Gastroesophageal sphincter (tissue), 4 donors: ENCODE measurements at regions not wholly inside any gene's neighbourhood (a gene's known extent, or its start where the extent isn't known, plus 50 kb on each side); places are given as distances from the start of the nearest gene placed in this dataset.

Source experiments
- ATAC-seq: fragments of 150-250 bp; one replicate; pipeline ENCODE4 v1.9.1; 2016; ENCODE audit warnings: mild to moderate bottlenecking, moderate library complexity
- H3K27ac ChIP-seq, 4 donors: fragments of 200-600 bp; sonication (generic) in 3 of 4; 1 replicate in 3 of 4; 2 replicates in 1 of 4; pipeline ENCODE4 v1.5.1; 2016 to 2019
- H3K27me3 ChIP-seq: fragments of 200-600 bp; sonication (generic); one replicate; pipeline ENCODE4 v1.5.1; 2019
- H3K36me3 ChIP-seq, 2 donors: fragments of 200-600 bp; sonication (generic); one replicate each; pipeline ENCODE4 v1.5.1; 2019; ENCODE audit warnings: control low read depth in 1 of 2
- H3K4me1 ChIP-seq, 3 donors: fragments of 200-600 bp; sonication (generic); 1 replicate in 2 of 3; 2 replicates in 1 of 3; pipeline ENCODE4 v1.5.1; 2016 to 2019; ENCODE audit warnings: control low read depth in 2 of 3
- H3K4me3 ChIP-seq, 2 donors: fragments of 200-600 bp; sonication (generic); one replicate each; pipeline ENCODE4 v1.5.1; 2019; ENCODE audit warnings: mild to moderate bottlenecking in 1 of 2, moderate library complexity in 1 of 2
- H3K9me3 ChIP-seq, 3 donors: fragments of 200-600 bp; sonication (generic); one replicate each; pipeline ENCODE4 v1.5.1; 2017 to 2019; ENCODE audit warnings: control low read depth in 2 of 3
- EP300 ChIP-seq: sonication (generic); formaldehyde crosslinking; IDR thresholded peaks from one replicate; pipeline ENCODE4 v1.6.1; 2017; ENCODE audit warnings: antibody characterized with exemption, mild to moderate bottlenecking
- POLR2A ChIP-seq, 2 donors: fragments of 450-650 bp; IDR thresholded peaks; one replicate each; pipeline ENCODE4 v1.6.1; 2017; ENCODE audit warnings: antibody characterized with exemption in 2 of 2, mild to moderate bottlenecking in 2 of 2, moderate library complexity in 1 of 2
- POLR2AphosphoS5 ChIP-seq: sonication (generic); formaldehyde crosslinking; IDR thresholded peaks from one replicate; pipeline ENCODE4 v1.6.1; 2017; ENCODE audit warnings: antibody characterized with exemption
- WGBS, 2 donors: methylation state at CpG; one replicate each; pipeline ENCODE4 v1.1.5; 2018; ENCODE audit warnings: low coverage in 1 of 2; 5-methylcytosine and 5-hydroxymethylcytosine counted together
- TF ChIP-seq, protein P1 (sequence below), 4 experiments: fragments of 200-600 bp in 2 of 4; fragments of 450-650 bp in 2 of 4; sonication (generic) in 1 of 4; IDR thresholded peaks; one replicate each; pipeline ENCODE4 v1.5.1; 2017 to 2019; ENCODE audit warnings: antibody characterized with exemption in 4 of 4, mild to moderate bottlenecking in 2 of 4, moderate library complexity in 2 of 4

DNA sequence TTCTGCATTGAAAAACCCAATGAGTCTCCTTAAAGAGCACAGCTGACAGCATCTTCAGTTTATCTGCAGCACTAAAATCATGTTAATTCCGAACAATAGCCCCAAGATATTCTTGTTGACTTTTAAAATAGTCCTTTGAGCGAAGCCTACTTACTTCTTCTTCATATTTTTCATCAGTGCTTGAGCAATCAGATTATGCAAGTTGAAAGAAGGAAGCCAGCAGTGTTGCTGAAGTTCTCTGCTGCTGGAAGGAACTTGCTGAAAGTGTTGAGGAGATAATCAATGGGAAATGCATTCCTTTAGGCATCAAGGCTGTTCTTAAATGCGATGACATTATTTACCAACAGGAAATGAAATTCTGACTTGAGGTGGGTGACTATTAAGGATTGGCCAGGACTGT lies 105.9 kb upstream of the SNTG2 start:
- no peak overlapping the region for H3K4me3 ChIP-seq
- H3K9me3 ChIP-seq, result no peaks in the 10 kb centered on the region
- no peak for ATAC-seq
- WGBS, 2 donors, result 70 to 82% methylated on average over 2 to 3 of the region's 3 CpGs
- no peaks in the 10 kb centered on the region for H3K27me3 ChIP-seq
- H3K27ac ChIP-seq, result no peak overlapping the region
- TF ChIP-seq EP300 (no peak), POLR2AphosphoS5 (no peak), POLR2A (IDR thresholded peaks at IDR 0.05) (no peak)
- TF ChIP-seq, protein P1, sequence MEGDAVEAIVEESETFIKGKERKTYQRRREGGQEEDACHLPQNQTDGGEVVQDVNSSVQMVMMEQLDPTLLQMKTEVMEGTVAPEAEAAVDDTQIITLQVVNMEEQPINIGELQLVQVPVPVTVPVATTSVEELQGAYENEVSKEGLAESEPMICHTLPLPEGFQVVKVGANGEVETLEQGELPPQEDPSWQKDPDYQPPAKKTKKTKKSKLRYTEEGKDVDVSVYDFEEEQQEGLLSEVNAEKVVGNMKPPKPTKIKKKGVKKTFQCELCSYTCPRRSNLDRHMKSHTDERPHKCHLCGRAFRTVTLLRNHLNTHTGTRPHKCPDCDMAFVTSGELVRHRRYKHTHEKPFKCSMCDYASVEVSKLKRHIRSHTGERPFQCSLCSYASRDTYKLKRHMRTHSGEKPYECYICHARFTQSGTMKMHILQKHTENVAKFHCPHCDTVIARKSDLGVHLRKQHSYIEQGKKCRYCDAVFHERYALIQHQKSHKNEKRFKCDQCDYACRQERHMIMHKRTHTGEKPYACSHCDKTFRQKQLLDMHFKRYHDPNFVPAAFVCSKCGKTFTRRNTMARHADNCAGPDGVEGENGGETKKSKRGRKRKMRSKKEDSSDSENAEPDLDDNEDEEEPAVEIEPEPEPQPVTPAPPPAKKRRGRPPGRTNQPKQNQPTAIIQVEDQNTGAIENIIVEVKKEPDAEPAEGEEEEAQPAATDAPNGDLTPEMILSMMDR (IDR thresholded peaks at IDR 0.05), result no peak
- H3K4me1 ChIP-seq, result no peaks in the 10 kb centered on the region
- H3K36me3 ChIP-seq, result no peaks in the 10 kb centered on the region

GRCh38 chr2:842151-842803 lies 108.4 kb upstream of the SNTG2 start:
- WGBS, 2 donors, result 66 to 73% methylated on average over 10 to 13 of the region's 16 CpGs
- no peak overlapping the region for H3K4me3 ChIP-seq
- H3K9me3 ChIP-seq, result no peaks in the 10 kb centered on the region
- no peak for ATAC-seq
- H3K27me3 ChIP-seq, result peaks cover 10% of the 10 kb centered on the region
- no peak for TF ChIP-seq POLR2A (IDR thresholded peaks at IDR 0.05)
- TF ChIP-seq, protein P1 (IDR thresholded peaks at IDR 0.05), result no peak
- H3K36me3 ChIP-seq, result no peaks in the 10 kb centered on the region
- no peak overlapping the region for H3K27ac ChIP-seq
- H3K4me1 ChIP-seq, result no peaks in the 10 kb centered on the region

GRCh38 chr2:841036-841435 lies 109.6 kb upstream of the SNTG2 start:
- WGBS, 2 donors, result 72 to 96% methylated on average over 5 of the region's 5 CpGs
- Histone ChIP-seq H3K4me1 (no peaks in the 10 kb centered on the region), H3K27me3 (peaks cover 10% of the 10 kb centered on the region), H3K4me3 (no peak overlapping the region), H3K9me3 (no peaks in the 10 kb centered on the region), H3K36me3 (no peaks in the 10 kb centered on the region), H3K27ac (no peak overlapping the region)
- no peak for ATAC-seq
- TF ChIP-seq POLR2AphosphoS5 (no peak), POLR2A (IDR thresholded peaks at IDR 0.05) (no peak), EP300 (no peak)
- TF ChIP-seq, protein P1 (IDR thresholded peaks at IDR 0.05), result no peak

- ATAC-seq, result no peak
- Histone ChIP-seq H3K27me3 (peaks cover 9% of the 10 kb centered on the region), H3K36me3 (no peaks in the 10 kb centered on the region), H3K4me3 (no peak overlapping the region), H3K9me3 (no peaks in the 10 kb centered on the region), H3K27ac (no peak overlapping the region), H3K4me1 (peaks cover 0 to 28% (median 8%) of the 10 kb centered on the region in 3 donors)
- TF ChIP-seq POLR2A (IDR thresholded peaks at IDR 0.05), result no peak
- TF ChIP-seq, protein P1 (IDR thresholded peaks at IDR 0.05), result no peak
- TF ChIP-seq POLR2AphosphoS5, result no peak
- TF ChIP-seq EP300, result no peak
- 89% methylated on average over 4 of the region's 10 CpGs; no CpG with 5 or more reads in 1 of the 2 donors for WGBS, 2 donors
These were observed 116.4 kb upstream of the SNTG2 start for GRCh38 chr2:834233-834632.

GRCh38 chr2:833180-833579 lies 117.5 kb upstream of the SNTG2 start:
- H3K36me3 ChIP-seq, result no peaks in the 10 kb centered on the region
- WGBS, 2 donors, result 84 to 87% methylated on average over 4 to 5 of the region's 5 CpGs
- no peak overlapping the region for H3K4me3 ChIP-seq
- no peak for TF ChIP-seq POLR2AphosphoS5
- TF ChIP-seq, protein P1 (IDR thresholded peaks at IDR 0.05), result no peak
- no peak for TF ChIP-seq POLR2A (IDR thresholded peaks at IDR 0.05)
- TF ChIP-seq EP300, result no peak
- H3K4me1 ChIP-seq, result peaks cover 0 to 28% (median 8%) of the 10 kb centered on the region in 3 donors
- ATAC-seq, result no peak
- no peaks in the 10 kb centered on the region for H3K9me3 ChIP-seq
- no peak overlapping the region for H3K27ac ChIP-seq
- H3K27me3 ChIP-seq, result peaks cover 7% of the 10 kb centered on the region
